Trophoblast cell (in vitro differentiated cells and primary cell): ENCODE measurements at regions not wholly inside any gene's neighbourhood (a gene's known extent, or its start where the extent isn't known, plus 50 kb on each side); places are given as distances from the start of the nearest gene placed in this dataset.

Experiments used
- DNase-seq, 2 donors: peaks; one replicate each; pipeline ENCODE4 v3.0.0-alpha.2; 2016
- H2AFZ ChIP-seq: 2 replicates; pipeline ENCODE4 v1.6.1; 2013; ENCODE audit warnings: low read length, moderate library complexity, mild to moderate bottlenecking; ENCODE audit not compliant: insufficient read depth, poor library complexity
- H2AK5ac ChIP-seq: 2 replicates; pipeline ENCODE4 v1.6.1; 2013; ENCODE audit warnings: mild to moderate bottlenecking, low read length
- H2BK120ac ChIP-seq: 2 replicates; pipeline ENCODE4 v1.6.1; 2013; ENCODE audit warnings: low read length, mild to moderate bottlenecking, moderate library complexity; ENCODE audit not compliant: insufficient read depth, poor library complexity
- H2BK12ac ChIP-seq: 2 replicates; pipeline ENCODE4 v1.6.1; 2013; ENCODE audit warnings: mild to moderate bottlenecking, low read length, moderate library complexity
- H2BK5ac ChIP-seq: 2 replicates; pipeline ENCODE4 v1.6.1; 2013; ENCODE audit warnings: low read length, low read depth, moderate library complexity, mild to moderate bottlenecking; ENCODE audit not compliant: poor library complexity
- H3K14ac ChIP-seq: 2 replicates; pipeline ENCODE4 v1.6.1; 2013; ENCODE audit warnings: mild to moderate bottlenecking, low read length
- H3K18ac ChIP-seq: 2 replicates; pipeline ENCODE4 v1.6.1; 2013; ENCODE audit warnings: mild to moderate bottlenecking, low read length
- H3K23ac ChIP-seq: 2 replicates; pipeline ENCODE4 v1.6.1; 2013; ENCODE audit warnings: low read length
- H3K27ac ChIP-seq: 2 replicates; pipeline ENCODE4 v1.5.1; 2013; ENCODE audit warnings: low read depth, mild to moderate bottlenecking, inconsistent platforms, low read length, moderate library complexity
- H3K27me3 ChIP-seq: 2 replicates; pipeline ENCODE4 v1.6.1; 2013; ENCODE audit warnings: inconsistent platforms, mild to moderate bottlenecking, low read length, moderate library complexity; ENCODE audit not compliant: insufficient read depth
- H3K36me3 ChIP-seq, 2 experiments: 1 replicate in 1 of 2; 2 replicates in 1 of 2; pipeline ENCODE4 v1.6.1; 2013; ENCODE audit warnings: low read length in 2 of 2, mild to moderate bottlenecking in 2 of 2, moderate library complexity in 1 of 2; ENCODE audit not compliant: insufficient read depth in 2 of 2, control insufficient read depth in 1 of 2
- H3K4ac ChIP-seq: 2 replicates; pipeline ENCODE4 v1.6.1; 2013; ENCODE audit warnings: low read depth, mild to moderate bottlenecking, low read length, moderate library complexity
- H3K4me1 ChIP-seq, 2 experiments: 1 replicate in 1 of 2; 2 replicates in 1 of 2; pipeline ENCODE4 v1.6.1; 2013; ENCODE audit warnings: low read length in 2 of 2, mild to moderate bottlenecking in 2 of 2, moderate library complexity in 1 of 2; ENCODE audit not compliant: insufficient read depth in 2 of 2, control insufficient read depth in 1 of 2
- H3K4me2 ChIP-seq: 2 replicates; pipeline ENCODE4 v1.6.1; 2013; ENCODE audit warnings: inconsistent platforms, mild to moderate bottlenecking, low read length, moderate library complexity
- H3K4me3 ChIP-seq: 2 replicates; pipeline ENCODE4 v1.5.1; 2013; ENCODE audit warnings: mild to moderate bottlenecking, low read depth, low read length, inconsistent platforms
- H3K79me1 ChIP-seq: one replicate; pipeline ENCODE4 v1.6.1; 2013; ENCODE audit warnings: low read length
- H3K79me2 ChIP-seq: 2 replicates; pipeline ENCODE4 v1.6.1; 2013; ENCODE audit warnings: low read length, mild to moderate bottlenecking; ENCODE audit not compliant: control insufficient read depth, insufficient read depth, poor library complexity
- H3K9ac ChIP-seq: 2 replicates; pipeline ENCODE4 v1.6.1; 2013; ENCODE audit warnings: mild to moderate bottlenecking, low read length
- H3K9me3 ChIP-seq: 2 replicates; pipeline ENCODE4 v1.6.1; 2013; ENCODE audit warnings: low read depth, mild to moderate bottlenecking, control low read depth, inconsistent platforms, low read length; ENCODE audit not compliant: insufficient read depth
- H4K12ac ChIP-seq: 2 replicates; pipeline ENCODE4 v1.6.1; 2013; ENCODE audit warnings: low read depth, mild to moderate bottlenecking, low read length, moderate library complexity
- H4K8ac ChIP-seq: 2 replicates; pipeline ENCODE4 v1.6.1; 2013; ENCODE audit warnings: low read depth, mild to moderate bottlenecking, low read length, moderate library complexity
- H4K91ac ChIP-seq: one replicate; pipeline ENCODE4 v1.6.1; 2013; ENCODE audit warnings: low read depth, mild to moderate bottlenecking, low read length, moderate library complexity
- WGBS: extraction: QIAGEN DNeasy Blood & Tissue Kit; methylation state at CpG from one replicate; pipeline ENCODE4 v1.1.7; 2013; ENCODE audit warnings: missing lambda C conversion rate; ENCODE audit not compliant: insufficient read length, insufficient coverage; ENCODE audit errors: extremely low coverage; 5-methylcytosine and 5-hydroxymethylcytosine counted together

- H4K91ac ChIP-seq: no peak overlapping the region
- H4K12ac ChIP-seq: no peak overlapping the region
- H3K36me3 ChIP-seq: no peaks in the 10 kb centered on the region
- H3K27me3 ChIP-seq: no peaks in the 10 kb centered on the region
- H3K9ac ChIP-seq: no peak overlapping the region
- no peaks in the 10 kb centered on the region for H3K79me1 ChIP-seq
- no peak overlapping the region for H3K4ac ChIP-seq
- H3K4me2 ChIP-seq: no peak overlapping the region
- no peak for DNase-seq
- no CpG with 5 or more reads among the region's 2 CpGs for WGBS
- no peak overlapping the region for H3K4me3 ChIP-seq
- no peak overlapping the region for H3K27ac ChIP-seq
- no peak overlapping the region for H2BK12ac ChIP-seq
- H3K18ac ChIP-seq: no peak overlapping the region
- H3K79me2 ChIP-seq: no peaks in the 10 kb centered on the region
- no peak overlapping the region for H3K23ac ChIP-seq
- H2AFZ ChIP-seq: no peak overlapping the region
- H2AK5ac ChIP-seq: no peak overlapping the region
- no peak overlapping the region for H3K14ac ChIP-seq
- H2BK120ac ChIP-seq: no peak overlapping the region
- H2BK5ac ChIP-seq: no peak overlapping the region
- H3K9me3 ChIP-seq: peaks cover 2% of the 10 kb centered on the region
- H3K4me1 ChIP-seq: no peaks in the 10 kb centered on the region
- no peak overlapping the region for H4K8ac ChIP-seq
These were observed 102.9 kb upstream of the SPATA12 start for GRCh38 chr3:56957522-56957921.

- Histone ChIP-seq H3K4me2 (no peak overlapping the region), H3K4me3 (no peak overlapping the region), H3K27me3 (no peaks in the 10 kb centered on the region), H3K79me2 (no peaks in the 10 kb centered on the region), H2AK5ac (no peak overlapping the region), H3K4ac (no peak overlapping the region), H3K14ac (no peak overlapping the region), H3K9me3 (peaks cover 2% of the 10 kb centered on the region), H3K18ac (no peak overlapping the region), H2BK12ac (no peak overlapping the region), H3K23ac (no peak overlapping the region), H3K36me3 (no peaks in the 10 kb centered on the region), H2BK120ac (no peak overlapping the region), H3K79me1 (no peaks in the 10 kb centered on the region), H3K4me1 (no peaks in the 10 kb centered on the region), H4K12ac (no peak overlapping the region), H4K91ac (no peak overlapping the region), H2AFZ (no peak overlapping the region), H4K8ac (no peak overlapping the region), H3K27ac (no peak overlapping the region), H2BK5ac (no peak overlapping the region), H3K9ac (no peak overlapping the region)
- no CpG with 5 or more reads among the region's 3 CpGs for WGBS
- DNase-seq: no peak
These were observed 103.6 kb upstream of the SPATA12 start for GRCh38 chr3:56956906-56957305.

GRCh38 chr3:56955492-56956111 lies 104.9 kb upstream of the SPATA12 start:
- Histone ChIP-seq H3K4me3 (no peak overlapping the region), H3K27ac (no peak overlapping the region), H3K23ac (no peak overlapping the region), H3K18ac (no peak overlapping the region), H2BK12ac (no peak overlapping the region), H4K91ac (no peak overlapping the region), H3K9me3 (peaks cover 2% of the 10 kb centered on the region), H2BK5ac (no peak overlapping the region), H4K12ac (no peak overlapping the region), H3K27me3 (no peaks in the 10 kb centered on the region), H3K4me2 (no peak overlapping the region), H3K79me1 (no peaks in the 10 kb centered on the region), H3K9ac (no peak overlapping the region), H3K4ac (no peak overlapping the region), H2BK120ac (no peak overlapping the region), H3K36me3 (no peaks in the 10 kb centered on the region), H3K14ac (no peak overlapping the region), H2AFZ (no peak overlapping the region), H4K8ac (no peak overlapping the region), H2AK5ac (no peak overlapping the region), H3K79me2 (no peaks in the 10 kb centered on the region), H3K4me1 (no peaks in the 10 kb centered on the region)
- WGBS: no CpG with 5 or more reads among the region's 5 CpGs
- no peak for DNase-seq

- Histone ChIP-seq H3K36me3 (no peaks in the 10 kb centered on the region), H3K14ac (no peak overlapping the region), H2BK5ac (no peak overlapping the region), H3K4me1 (no peaks in the 10 kb centered on the region), H3K27me3 (no peaks in the 10 kb centered on the region), H3K4me3 (no peak overlapping the region), H3K9ac (no peak overlapping the region), H3K9me3 (no peaks in the 10 kb centered on the region), H3K18ac (no peak overlapping the region), H3K79me2 (no peaks in the 10 kb centered on the region), H2AK5ac (no peak overlapping the region), H3K23ac (no peak overlapping the region), H3K79me1 (no peaks in the 10 kb centered on the region), H3K4ac (no peak overlapping the region), H4K91ac (no peak overlapping the region), H3K27ac (no peak overlapping the region), H2BK12ac (no peak overlapping the region), H4K8ac (no peak overlapping the region), H3K4me2 (no peak overlapping the region), H4K12ac (no peak overlapping the region), H2BK120ac (no peak overlapping the region), H2AFZ (no peak overlapping the region)
- no CpG with 5 or more reads among the region's 1 CpG for WGBS
- DNase-seq: no peak
These were observed 106.3 kb upstream of the SPATA12 start for GRCh38 chr3:56954125-56954524.
